HG02970 (cell line): ENCODE measurements at regions not wholly inside any gene's neighbourhood (a gene's known extent, or its start where the extent isn't known, plus 50 kb on each side); places are given as distances from the start of the nearest gene placed in this dataset.
"Not testable (repeated sequence)": the region's sequence is repeated elsewhere in the genome, so short reads cannot be mapped to it uniquely, and the experiment has no call there.

Experiments used
- ATAC-seq: cut with Tn5 transposase; IDR thresholded peaks from one replicate; pipeline ENCODE4 v1.9.1; 2021; ENCODE audit warnings: mild to moderate bottlenecking, moderate library complexity, moderate number of reproducible peaks; ENCODE audit not compliant: unreplicated experiment, low FRiP score

DNA sequence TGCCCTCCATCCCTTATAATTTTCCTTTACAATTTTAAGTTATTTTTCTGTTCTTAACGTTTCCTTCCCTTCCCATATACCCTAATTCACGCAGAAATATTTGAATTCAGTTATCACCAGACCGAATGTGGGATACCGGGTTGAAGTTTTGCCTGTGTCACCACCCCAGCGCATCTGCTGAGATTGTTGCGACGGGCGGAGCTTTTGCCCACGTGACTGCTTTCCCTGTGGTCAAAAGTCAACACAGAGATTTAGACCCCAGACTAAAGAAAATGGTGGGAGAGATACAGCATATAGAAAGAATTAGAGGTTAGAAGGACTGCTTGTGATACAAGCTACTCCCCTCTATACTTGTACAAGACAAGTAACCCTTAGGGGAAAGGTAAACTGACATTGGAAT is 326.4 kb upstream of the CTNND2 start:
- ATAC-seq: no peak

DNA sequence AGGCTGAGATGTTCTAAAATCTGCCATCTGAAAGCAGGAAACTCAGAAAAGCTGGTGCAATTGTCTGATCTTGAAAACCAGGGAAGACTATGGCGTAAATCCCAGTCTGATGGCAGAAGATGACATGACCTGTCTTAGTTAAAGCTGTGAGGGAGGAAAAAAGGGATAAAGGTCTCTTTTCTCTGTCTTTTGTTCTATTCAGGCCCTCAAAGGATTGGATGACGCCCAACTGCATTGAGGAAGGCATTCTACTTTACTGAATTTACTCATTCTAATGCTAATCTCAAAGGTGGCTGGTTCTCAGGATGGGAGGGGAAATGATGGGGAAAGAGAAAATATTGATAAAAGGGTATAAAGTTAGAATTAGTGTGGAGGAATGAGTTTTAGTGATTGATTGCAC is 312.8 kb upstream of the CTNND2 start:
- ATAC-seq: no peak

DNA sequence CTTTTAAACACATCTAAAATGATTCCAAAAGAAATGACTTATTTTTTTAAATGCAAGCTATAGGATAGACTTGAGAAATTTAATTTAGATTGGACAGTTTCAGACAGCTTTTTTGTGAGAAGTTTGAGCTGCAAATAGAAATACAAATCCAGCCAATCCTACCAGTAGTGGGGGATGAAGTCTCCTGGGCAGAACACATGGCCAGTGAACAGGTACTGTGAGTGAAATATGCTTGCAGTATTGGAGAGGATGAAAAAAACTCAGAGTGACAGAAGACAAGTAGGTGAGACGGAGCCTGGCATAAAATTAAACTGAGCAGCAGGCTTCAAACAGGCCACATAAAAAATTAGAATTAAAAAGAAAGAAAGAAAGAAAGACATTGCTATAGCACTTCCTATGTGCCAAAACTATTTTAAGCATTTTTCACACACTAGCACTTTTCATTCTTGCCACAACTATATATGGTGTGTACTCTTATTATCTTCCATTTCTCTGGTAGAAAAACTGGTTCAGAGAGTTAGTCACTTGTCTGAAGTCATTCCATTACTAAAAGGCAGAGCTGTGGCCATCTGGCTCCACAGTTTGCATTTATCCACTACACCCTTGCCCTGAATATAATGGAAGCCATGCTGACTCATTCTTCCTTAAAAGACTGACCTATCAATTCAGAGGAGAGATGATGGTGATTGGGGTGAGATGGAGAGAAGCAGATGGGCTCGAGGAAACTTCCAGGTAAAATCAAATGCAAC is 310.2 kb upstream of the CTNND2 start:
- no peak for ATAC-seq

DNA sequence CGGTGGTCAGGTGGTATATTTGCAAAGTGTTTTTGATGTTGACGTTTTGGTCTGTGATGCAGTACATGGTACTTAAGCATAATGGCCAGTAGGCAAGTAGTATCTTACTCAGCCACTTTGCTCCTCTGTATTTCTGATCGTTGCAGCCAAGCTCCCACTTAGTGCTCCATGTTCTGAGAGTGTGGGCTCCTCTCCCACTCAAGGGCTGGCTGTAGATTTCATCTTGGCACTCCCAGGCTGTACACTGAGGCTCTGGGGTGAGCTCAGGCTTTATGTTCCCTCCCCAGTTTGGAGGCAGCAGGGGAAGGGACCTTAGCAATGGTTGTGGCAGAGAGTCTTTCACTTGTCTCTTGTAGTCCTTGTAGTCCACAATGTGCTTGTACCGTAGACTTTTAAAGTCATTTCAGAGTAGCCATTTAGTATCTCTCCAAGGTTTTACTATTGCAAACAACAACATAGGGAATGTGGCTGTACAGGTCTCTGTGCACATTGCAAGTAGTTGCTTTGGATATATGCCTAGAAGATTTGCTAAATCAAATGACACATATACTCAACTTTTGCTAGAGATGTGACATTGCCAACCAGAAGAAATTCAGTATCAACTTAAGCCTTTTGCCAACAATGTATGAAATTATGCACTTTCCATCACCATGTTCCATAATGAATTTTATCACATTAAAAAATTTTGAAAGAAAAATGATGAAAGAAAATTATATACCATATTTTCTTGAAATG is 304.3 kb upstream of the CTNND2 start:
- ATAC-seq: no peak

DNA sequence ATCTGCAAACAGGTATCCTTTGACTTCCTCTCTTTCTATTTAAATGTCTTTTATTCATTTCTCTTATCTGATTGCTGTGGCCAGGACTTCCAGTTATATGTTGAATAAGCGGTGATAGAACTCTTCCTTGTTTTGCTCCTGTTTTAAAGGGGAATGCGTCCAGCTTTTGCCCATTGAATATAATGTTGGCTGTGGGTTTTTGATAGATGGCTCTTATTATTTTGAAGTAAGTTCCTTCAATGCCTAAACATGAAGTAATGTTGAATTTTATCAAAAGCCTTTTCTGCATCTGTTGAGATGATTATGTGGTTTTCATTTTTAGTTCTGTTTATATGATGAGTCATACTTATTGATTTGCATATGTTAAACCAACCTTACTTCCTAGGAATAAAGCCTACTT is 300.5 kb upstream of the CTNND2 start:
- no peak for ATAC-seq

DNA sequence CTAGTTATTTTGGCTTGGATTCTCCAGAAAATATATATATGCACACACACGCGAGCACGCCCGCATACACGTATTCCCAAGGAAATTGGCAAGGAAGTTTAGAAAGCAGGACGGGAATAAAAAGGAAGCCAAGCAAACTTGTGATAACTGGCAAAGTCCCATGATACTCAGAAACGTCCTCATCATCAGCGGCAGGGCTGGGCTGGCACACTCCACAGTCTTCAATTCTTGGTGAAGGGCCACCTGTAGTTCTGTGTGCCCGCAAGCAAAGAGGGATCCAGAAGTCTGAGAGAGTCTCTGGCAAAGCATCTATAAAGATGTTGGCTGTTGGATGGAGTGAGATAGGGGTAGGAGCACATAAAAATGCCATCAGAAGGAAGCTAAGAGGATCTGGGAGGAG is 289.3 kb upstream of the CTNND2 start:
- no peak for ATAC-seq

DNA sequence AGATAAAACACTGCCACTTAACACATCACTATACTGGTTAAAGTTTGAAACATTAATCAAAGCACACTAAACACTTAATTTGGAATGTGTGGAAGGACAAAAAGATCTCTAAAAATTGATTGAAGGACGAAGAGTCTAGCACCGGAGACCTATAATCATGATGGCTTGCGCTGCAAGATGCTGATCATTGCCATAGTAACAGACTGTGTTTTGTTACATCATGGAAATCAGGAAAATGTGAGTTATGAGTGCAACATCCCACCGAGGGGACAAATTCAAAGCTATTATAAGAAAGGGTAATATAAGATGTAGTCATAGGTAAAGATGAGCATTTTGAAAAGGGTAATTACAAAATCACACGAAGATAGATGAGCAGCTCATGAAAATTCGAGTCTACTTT is 278.8 kb upstream of the CTNND2 start:
- no peak for ATAC-seq

DNA sequence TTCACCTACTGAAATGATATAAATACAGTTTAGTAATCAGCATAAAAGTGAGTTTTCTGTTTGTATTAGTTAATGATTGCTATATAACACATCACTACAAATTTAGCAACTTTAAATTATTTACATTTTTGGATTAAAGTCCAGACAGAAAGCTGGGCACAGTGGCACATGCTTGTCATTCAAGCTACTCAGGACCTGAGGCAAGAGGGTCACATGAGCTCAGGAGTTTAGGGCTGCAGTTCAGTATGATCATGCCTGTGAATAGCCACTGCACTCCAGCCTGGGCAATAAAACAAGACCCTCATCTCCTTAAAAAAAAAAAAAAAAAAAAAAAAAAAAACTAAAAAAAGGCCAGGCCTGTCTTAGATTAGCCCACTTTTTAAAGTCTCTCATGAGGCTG is 273.6 kb upstream of the CTNND2 start:
- no peak for ATAC-seq

DNA sequence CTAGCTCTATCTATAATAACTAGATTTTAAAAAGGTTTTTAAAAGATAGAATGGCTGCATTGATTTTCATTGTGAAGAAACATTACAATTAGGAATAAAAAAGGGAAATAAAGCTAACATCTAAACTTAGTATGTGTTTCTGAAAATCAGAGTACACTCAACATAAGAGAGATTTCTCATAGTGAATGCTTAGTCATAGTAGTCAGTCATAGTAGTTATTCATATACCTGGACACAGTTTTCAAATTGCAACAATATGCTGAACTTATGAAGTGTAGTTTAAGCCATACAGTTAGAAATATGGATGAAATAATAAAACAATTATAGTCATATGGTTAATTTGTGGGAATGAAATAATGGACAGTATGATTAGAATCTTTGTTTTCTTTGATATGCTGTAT is 273.0 kb upstream of the CTNND2 start:
- ATAC-seq: no peak

DNA sequence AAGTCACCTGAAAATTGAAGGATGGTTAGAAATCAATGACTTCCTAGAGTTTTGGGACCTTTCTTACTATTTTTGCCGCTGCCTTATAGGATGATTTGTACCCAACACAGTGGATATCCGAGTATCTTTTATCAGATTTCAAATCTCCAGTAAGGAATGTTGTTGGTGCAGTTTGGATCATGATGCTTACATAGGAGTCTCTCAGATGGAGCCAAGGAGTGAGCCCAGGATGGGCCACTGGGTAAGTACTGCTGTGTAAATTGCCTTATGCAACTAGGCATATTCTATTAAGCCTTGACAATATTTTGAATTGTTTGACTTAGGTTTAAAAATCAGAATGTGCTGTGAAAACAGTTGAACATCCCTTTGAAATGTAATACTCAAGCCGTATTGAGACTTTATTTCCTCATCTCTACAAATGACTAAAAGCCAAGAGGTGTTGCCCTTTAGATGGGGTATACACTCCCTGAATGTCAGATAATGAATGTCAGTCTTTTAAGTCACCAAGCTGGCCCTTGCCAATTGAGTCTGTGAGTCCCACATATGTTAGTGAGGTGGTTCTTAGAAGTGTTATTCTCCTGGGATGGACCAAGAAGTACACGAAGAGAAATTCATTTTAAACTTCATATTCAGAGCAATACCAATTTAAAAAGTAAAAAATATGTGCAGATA is 271.8 kb upstream of the CTNND2 start:
- ATAC-seq: no peak

DNA sequence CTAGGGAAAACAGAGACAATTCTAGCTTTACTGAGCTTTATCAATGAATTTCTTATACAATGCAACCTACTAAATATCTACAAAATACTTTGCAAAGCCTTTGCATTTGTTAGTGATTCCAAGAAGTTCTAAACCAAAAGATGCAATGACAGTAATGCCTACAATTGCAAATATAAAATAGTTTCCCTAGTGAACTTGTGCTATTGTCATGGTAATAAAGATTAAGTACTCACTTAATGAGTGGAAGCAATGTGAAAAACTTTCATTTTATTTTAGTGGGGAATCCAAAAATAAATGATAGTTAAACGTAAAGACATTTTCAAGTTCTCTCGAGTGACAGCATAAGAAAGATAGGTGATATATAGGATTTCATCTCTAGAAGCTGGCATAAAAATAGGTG is 270.5 kb upstream of the CTNND2 start:
- ATAC-seq: no peak

DNA sequence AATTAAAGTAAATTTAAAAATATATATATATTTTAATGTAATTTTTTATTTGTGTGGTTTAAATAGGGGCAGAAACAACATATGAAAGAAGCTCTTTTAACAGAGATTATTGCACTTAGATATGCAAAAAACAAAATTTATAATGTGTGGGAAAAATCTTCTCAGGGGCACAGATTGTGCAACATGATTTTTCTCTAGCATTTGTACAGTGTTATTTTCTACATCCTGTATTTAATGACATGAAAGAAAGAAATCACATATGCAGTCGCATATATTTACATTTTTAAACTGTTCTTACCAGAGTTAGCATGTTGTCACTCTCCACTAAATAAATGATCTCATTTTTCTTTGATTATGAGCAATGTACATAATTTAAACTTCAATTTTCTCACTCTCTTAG is 265.3 kb upstream of the CTNND2 start:
- ATAC-seq: no peak

DNA sequence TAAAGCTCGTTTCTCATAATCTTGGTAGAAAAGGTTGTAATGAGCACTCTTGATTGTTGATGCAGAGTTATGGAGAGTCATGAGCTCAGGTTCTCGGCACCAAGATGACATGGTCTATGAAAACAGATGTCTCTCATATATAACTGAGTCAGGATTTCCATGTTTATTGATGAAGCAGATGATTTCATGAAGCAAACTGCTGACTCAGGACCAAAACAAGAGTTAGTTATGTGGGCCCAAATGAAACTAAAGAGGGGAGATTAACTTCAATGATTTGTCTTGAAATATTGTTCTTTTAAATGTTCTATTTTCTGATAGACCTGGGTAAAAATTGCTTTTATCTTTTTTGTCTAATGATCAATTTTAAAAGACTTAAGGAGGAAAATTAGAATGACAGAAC is 258.6 kb upstream of the CTNND2 start:
- no peak for ATAC-seq

DNA sequence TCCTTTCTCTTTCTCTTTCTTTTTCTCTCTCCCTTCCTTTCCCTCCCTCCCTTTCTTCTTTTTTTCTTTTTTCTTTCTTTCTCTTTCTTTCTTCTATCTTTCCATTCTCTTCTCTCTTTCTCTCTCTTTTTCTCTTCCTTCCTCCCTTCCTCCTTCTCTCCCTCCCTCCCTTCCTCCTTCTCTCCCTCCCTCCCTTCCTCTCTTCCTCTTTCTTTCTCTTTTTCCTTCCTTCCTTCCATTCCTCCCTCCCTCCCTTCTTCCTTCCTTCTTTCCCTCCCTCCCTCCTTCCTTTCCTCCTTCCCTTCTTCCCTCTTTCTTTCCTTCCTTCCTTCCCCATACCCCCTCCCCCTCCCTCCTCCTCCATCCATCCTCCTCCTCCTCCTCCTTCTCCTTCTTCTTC is 243.3 kb upstream of the CTNND2 start:
- no peak for ATAC-seq

DNA sequence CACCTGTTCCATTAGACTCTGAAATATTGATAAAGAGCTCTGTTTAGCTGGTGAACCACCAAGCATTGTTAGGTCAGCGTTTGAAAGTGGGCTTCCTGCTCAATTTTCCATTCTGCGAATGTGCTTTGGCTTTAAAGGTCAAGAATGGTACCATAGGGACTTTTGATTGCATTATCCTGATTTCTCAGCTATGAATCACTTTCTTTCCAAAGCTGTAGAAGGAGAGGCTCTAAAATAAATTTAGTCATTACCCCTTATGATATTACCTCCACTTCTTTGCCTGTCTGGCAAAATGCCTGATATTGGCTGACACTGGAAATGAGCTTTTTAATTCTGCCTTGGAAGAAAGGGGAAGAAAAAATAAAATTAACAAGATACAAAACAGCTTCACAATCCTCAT is 237.2 kb upstream of the CTNND2 start:
- ATAC-seq: no peak

DNA sequence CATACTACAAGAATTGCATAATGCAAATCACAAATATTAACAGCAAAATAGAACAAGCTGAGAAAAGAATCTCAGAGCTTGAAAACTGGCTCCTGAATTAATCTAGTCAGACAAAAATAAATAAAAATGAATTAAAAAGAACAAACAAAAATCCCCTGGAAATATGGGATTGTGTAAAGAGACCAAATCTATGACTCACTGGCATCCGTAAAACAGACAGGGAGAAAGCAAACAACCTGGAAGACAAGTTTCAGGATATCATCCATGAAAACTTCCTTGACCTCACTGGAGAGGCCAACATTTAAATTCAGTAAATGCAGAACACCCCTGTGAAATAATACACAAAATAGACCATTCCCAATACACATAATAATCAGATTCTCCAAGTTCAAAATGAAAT is 229.3 kb upstream of the CTNND2 start:
- no peak for ATAC-seq

DNA sequence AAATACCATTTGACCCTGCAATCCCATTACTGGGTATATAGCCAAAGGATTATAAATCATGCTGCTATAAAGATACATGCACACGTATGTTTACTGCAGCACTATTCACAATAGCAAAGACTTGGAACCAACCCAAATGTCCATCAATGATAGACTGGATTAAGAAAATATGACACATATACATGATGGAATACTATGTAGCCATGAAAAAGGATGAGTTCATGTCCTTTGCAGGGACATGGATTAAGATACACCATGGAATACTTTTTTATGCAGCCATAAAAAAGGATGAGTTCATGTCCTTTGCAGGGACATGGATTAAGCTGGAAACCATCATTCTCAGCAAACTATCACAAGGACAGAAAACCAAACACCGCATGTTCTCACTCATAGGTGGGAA is 226.8 kb upstream of the CTNND2 start:
- ATAC-seq: not testable (repeated sequence)

DNA sequence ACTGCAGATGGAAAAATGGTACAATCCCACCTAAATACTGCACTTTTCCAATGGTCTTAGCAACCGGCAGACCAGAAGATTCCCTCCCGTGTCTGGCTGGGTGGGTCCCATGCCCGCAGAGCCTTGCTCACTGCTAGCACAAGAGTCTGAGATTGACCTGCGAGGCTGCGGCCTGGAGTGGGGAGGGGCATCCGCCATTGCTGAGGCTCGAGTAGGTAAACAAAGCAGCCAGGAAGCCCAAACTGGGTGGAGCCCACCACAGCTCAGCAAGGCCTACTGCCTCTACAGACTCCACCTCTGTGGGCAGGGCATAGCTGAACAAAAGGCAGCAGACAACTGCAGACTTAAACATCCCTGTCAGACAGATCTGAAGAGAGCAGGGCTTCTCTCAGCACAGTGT is 221.6 kb upstream of the CTNND2 start:
- no peak for ATAC-seq

DNA sequence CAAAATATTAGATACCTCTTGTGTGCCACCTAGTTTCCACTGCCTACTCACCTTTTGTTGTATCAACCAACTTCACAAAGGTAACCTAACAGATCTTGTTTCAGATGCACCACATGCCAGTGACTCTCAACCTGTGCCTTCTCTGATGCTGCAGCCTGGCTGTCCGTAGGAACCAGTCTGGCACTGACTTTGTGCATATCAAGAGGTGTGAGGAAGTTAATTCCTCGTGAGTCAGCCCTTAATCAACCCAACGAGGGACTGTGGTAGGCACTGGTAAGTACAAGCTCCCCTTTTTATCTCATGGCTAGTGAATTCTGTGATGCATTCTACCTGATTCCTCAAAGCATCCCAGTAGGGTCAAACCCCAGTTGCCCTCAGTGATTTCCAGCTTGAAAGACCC is 215.4 kb upstream of the CTNND2 start:
- no peak for ATAC-seq

DNA sequence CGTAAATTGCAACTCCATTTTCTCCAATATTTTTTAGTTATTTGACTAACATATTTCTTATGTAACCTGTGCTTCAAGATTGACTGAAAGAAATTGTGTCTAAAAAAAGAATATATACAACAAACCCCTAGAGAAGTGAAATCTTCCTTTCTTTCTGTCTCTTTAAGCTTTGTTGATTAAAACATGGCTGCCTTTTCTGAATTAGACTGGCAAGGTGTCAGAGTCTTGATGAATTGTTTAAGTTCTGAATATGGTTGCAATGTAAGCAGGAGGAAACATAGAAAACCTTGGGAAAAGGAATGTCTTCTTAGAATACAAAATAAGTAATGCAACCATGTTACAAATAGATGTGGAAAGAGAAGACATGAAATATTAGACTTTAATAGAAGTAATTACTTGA is 209.8 kb upstream of the CTNND2 start:
- ATAC-seq: no peak

DNA sequence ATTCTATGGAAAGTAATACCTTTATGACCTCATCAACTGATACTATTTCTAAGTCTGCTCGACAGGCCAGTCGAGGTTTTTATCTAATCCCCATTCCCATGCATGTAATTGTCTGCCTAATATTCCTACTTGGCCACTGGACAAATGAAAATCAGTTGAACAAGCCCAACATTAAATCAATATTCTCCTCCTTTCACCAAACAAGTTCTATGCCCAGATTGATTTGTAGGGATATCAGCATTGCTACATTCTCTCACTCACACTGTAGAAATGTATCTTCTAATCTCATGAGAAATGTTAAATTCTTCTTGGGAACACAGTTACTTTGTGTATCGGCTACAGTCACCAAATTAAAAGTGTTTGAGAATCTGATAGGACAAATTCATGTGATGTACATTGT is 208.8 kb upstream of the CTNND2 start:
- no peak for ATAC-seq

DNA sequence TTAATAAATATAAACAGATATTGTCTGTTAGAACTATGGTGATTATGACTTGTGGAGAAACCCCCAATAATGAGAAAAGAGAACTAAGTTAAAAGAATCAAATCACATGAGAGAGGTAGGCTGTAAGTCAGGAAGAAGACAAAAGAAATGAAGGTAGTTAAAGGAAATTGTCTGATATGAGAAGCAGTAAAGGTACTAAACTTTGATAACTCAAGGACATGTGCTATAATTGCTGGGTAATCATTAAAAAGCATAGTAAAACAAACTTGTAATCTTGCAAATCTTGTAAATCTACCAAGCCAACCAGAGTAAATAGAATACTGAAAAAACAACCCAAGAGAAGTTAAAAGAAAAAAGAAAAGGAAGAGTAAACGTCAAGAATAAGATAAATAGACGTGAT is 207.0 kb upstream of the CTNND2 start:
- no peak for ATAC-seq
